HepG2 (cell line): ENCODE measurements at regions not wholly inside any gene's neighbourhood (a gene's known extent, or its start where the extent isn't known, plus 50 kb on each side); places are given as distances from the start of the nearest gene placed in this dataset.

Experiments
- ATAC-seq: fragments of 200-7000 bp; cut with Tn5 transposase; 3 replicates; pipeline ENCODE4 v1.9.1; 2020; ENCODE audit warnings: mild to moderate bottlenecking, moderate library complexity
- BruUV-seq: library from RNA; stranded (reverse); fragments of 400-500 nt; replicated peaks from 2 replicates; lab custom pipeline; 2021; lab: Mats Ljungman, UMichigan
- CTCF ChIA-PET: fragments of 300-600 bp; formaldehyde crosslinking; extraction: SDS; loops from one replicate; lab custom pipeline; 2021; ENCODE audit warnings: low total read pairs, inconsistent platforms, low intra/inter-chr PET ratio; lab: Yijun Ruan, JAX
- POLR2A ChIA-PET: fragments of 350-600 bp; sonication (Branson Sonifier 250); formaldehyde crosslinking; loops from one replicate; lab custom pipeline; 2020; ENCODE audit warnings: antibody characterized with exemption, inconsistent platforms; lab: Yijun Ruan, JAX
- DNase-seq: peaks from one replicate; pipeline ENCODE4 v3.0.0-alpha.2; 2015; ENCODE audit warnings: low spot score
- FAIRE-seq: peaks from 3 replicates; lab custom pipeline; 2011; peaks lifted over from hg19 to GRCh38; lab: Jason Lieb, UNC
- H2AFZ ChIP-seq: one replicate; pipeline ENCODE4 v1.6.1; 2011; ENCODE audit warnings: low read length, inconsistent platforms
- H3K27ac ChIP-seq: fragments of 300-600 bp; 3 replicates; pipeline ENCODE4 v1.8.0; 2011; ENCODE audit warnings: mixed run types, mild to moderate bottlenecking, mixed read lengths, low read length, inconsistent platforms; ENCODE audit not compliant: insufficient read depth; ENCODE audit errors: extremely low read length
- H3K27me3 ChIP-seq, 2 experiments: fragments of 200-600 bp in 1 of 2; 2 replicates in 1 of 2; 3 replicates in 1 of 2; pipeline versions ENCODE4 v1.6.0 to v1.8.0; 2011; ENCODE audit warnings: low read length in 2 of 2, mild to moderate bottlenecking in 2 of 2, moderate library complexity in 2 of 2, inconsistent platforms in 1 of 2; ENCODE audit not compliant: insufficient read depth in 2 of 2, control insufficient read depth in 1 of 2
- H3K36me3 ChIP-seq, 2 experiments: fragments of 200-600 bp in 1 of 2; replicated peaks in 1 of 2; 2 replicates in 1 of 2; 3 replicates in 1 of 2; pipeline versions ENCODE4 v1.5.1 to v1.8.0; 2011; ENCODE audit warnings: low read length in 2 of 2, inconsistent platforms in 1 of 2; ENCODE audit not compliant: insufficient read depth in 2 of 2, control insufficient read depth in 1 of 2
- H3K4me1 ChIP-seq: 2 replicates; pipeline ENCODE4 v1.5.1; 2012; ENCODE audit warnings: low read length, inconsistent platforms; ENCODE audit not compliant: insufficient read depth
- H3K4me2 ChIP-seq: 2 replicates; pipeline ENCODE4 v1.6.0; 2011; ENCODE audit warnings: low read depth, low read length, inconsistent platforms
- H3K4me3 ChIP-seq, 3 experiments: fragments of 200-600 bp in 1 of 3; sonication (generic), shearing (Covaris generic) in 1 of 3; replicated peaks in 1 of 3; 2 replicates each; pipeline ENCODE4 v1.5.1; 2011 to 2016; ENCODE audit warnings: low read length in 3 of 3, inconsistent platforms in 2 of 3, low read depth in 2 of 3, mild to moderate bottlenecking in 2 of 3, control low read depth in 1 of 3, mixed read lengths in 1 of 3; ENCODE audit not compliant: insufficient read depth in 1 of 3
- H3K79me2 ChIP-seq: one replicate; pipeline ENCODE4 v1.6.1; 2011; ENCODE audit warnings: low read length, inconsistent platforms; ENCODE audit not compliant: insufficient read depth
- H3K9ac ChIP-seq: 2 replicates; pipeline ENCODE4 v1.6.0; 2011; ENCODE audit warnings: mild to moderate bottlenecking, low read depth, low read length, inconsistent platforms; ENCODE audit not compliant: insufficient read depth
- H3K9me3 ChIP-seq: 2 replicates; pipeline ENCODE4 v1.5.1; 2012; ENCODE audit warnings: mild to moderate bottlenecking, low read length
- H4K20me1 ChIP-seq: 2 replicates; pipeline ENCODE4 v1.6.0; 2011; ENCODE audit warnings: inconsistent platforms, mild to moderate bottlenecking, low read length, moderate library complexity; ENCODE audit not compliant: insufficient read depth
- ATF7 ChIP-seq, 2 experiments: fragments of 450-650 bp in 1 of 2; sonication (generic) in 1 of 2; formaldehyde crosslinking in 1 of 2; IDR thresholded peaks; 2 replicates each; pipeline versions ENCODE4 v1.4.0 to v1.6.1; 2016 to 2020; ENCODE audit warnings: antibody characterized with exemption in 1 of 2, mild to moderate bottlenecking in 1 of 2, missing genetic modification reagents in 1 of 2
- CBX5 ChIP-seq: sonication (generic); formaldehyde crosslinking; IDR thresholded peaks from 2 replicates; pipeline ENCODE4 v1.4.0; 2020; ENCODE audit warnings: missing genetic modification reagents, borderline replicate concordance
- CTCF ChIP-seq: sonication (generic); formaldehyde crosslinking; IDR thresholded peaks from 2 replicates; pipeline ENCODE4 v1.5.0; 2020; ENCODE audit warnings: mild to moderate bottlenecking, missing genetic modification reagents, moderate library complexity
- EHMT2 ChIP-seq: fragments of 200-600 bp; sonication (generic); IDR thresholded peaks from 2 replicates; pipeline ENCODE4 v1.7.0; 2017; ENCODE audit warnings: antibody characterized with exemption, low read depth, low read length, borderline replicate concordance
- MAFK ChIP-seq, 2 experiments: IDR thresholded peaks in 1 of 2; conservative IDR thresholded peaks in 1 of 2; 2 replicates each; pipeline ENCODE4 v1.6.1; 2011; ENCODE audit warnings: improper control_type of control experiment in 2 of 2, low read length in 2 of 2
- SIX1 ChIP-seq: sonication (generic); formaldehyde crosslinking; IDR thresholded peaks from 2 replicates; pipeline ENCODE4 v1.4.0; 2020; ENCODE audit warnings: missing genetic modification reagents, borderline replicate concordance
- ZNF138 ChIP-seq: sonication (generic); formaldehyde crosslinking; IDR thresholded peaks from 2 replicates; pipeline ENCODE4 v1.5.0; 2020; ENCODE audit warnings: mild to moderate bottlenecking, low read depth, missing genetic modification reagents
- WGBS: methylation state at CpG from one replicate; pipeline ENCODE4 v1.1.6; 2017; ENCODE audit warnings: low lambda C conversion rate; 5-methylcytosine and 5-hydroxymethylcytosine counted together
- in situ Hi-C: cut with HindIII; loops from 2 replicates; pipeline ENCODE4 v1.10.0; 2017; ENCODE audit warnings: low pct_unique_long_range_greater_than_20kb; ENCODE audit not compliant: extremely low pct_ligation_motif_present
- intact Hi-C: fragments of 100-400 bp; cut with micrococcal nuclease; formaldehyde crosslinking; loops from one replicate; pipeline ENCODE4 v1.10.0; 2022; ENCODE audit not compliant: unreplicated experiment

DNA sequence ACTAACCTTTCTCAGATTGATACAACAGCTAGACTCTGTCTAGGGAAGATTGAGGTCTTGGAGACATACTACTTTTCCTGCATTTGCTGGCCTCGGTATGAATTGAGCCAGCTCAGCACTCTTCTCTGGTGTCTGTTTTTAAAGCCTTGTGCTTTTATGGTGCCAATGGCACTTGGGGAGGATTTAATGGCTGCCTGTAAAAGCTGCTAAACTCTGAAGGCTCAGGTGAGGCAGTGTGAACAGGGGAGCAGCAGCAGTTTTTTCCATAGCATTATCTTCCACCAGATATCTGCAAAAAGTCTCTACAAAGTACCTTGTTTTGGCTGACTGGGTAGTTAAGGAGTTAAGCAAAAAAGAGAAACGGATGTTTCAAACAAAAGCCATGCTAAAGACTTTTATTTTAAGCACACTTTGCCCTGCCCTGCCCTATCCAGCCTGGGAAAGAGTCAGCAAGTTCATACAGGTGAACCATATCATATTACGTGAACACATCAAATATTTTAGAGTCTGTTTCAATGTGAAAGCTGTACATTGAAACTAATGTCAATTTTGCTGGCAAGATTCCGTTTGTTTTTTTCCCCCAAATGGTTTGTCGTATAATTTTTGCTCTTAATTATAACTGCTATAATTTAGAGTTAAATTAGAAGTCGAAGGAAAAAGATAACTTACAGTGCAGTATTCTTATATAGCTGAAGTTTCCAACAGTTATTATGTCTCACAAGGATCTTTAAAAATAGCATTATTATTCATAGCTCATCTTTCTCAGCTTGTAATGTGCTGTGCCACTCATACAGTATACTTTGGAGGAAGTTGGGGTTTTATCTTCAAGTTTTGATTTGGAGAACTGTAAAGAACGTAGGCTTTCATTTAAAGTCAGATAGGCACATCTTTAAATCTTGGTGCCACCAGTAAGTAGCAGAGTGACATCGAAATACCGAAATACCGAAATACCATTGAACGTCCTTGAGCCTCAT lies 424.1 kb upstream of the CD180 start:
- DNase-seq = no peak
- Histone ChIP-seq H3K9me3 (no peaks in the 10 kb centered on the region), H3K79me2 (no peaks in the 10 kb centered on the region), H3K4me1 (peaks cover 15% of the 10 kb centered on the region), H4K20me1 (no peaks in the 10 kb centered on the region), H3K27ac (no peak overlapping the region), H2AFZ (peak overlapping the region; percentile 43), H3K4me2 (no peak overlapping the region), H3K4me3 (no peak overlapping the region), H3K27me3 (no peaks in the 10 kb centered on the region), H3K36me3 (no peaks in the 10 kb centered on the region), H3K9ac (no peak overlapping the region)
- TF ChIP-seq MAFK (conservative IDR thresholded peaks at IDR 0.05 in 1 of 2, IDR thresholded peaks at IDR 0.05 in 1 of 2; ENCODE audit: low read length in 2 of 2) (peak in 1 of 2 experiments; percentile 29; a peak in 1 of 4 replicates), ZNF138 (CRISPR knock-in tag) (no peak), EHMT2 (no peak), ATF7 (IDR thresholded peaks at IDR 0.05) (no peak), ATF7 (CRISPR knock-in tag; IDR thresholded peaks at IDR 0.05) (no peak), CBX5 (CRISPR knock-in tag) (no peak), SIX1 (CRISPR knock-in tag) (peak; percentile 72; the same call in 1 of the 2 replicates), CTCF (CRISPR knock-in tag) (no peak)
- 49% methylated on average over 11 of the region's 11 CpGs for WGBS
- in situ Hi-C loops = no loop called here
- POLR2A ChIA-PET = interaction anchor here (0.6 kb wide), 1 partner anchor 15 kb away, joined by 3 read pairs; no protein-coding TSS in a partner anchor
- no TSS peak for BruUV-seq
- no peak for FAIRE-seq
- ATAC-seq = no peak
- CTCF ChIA-PET = no interaction called here
- intact Hi-C loops = no loop called here
